AG09309 (cell line): ENCODE measurements at regions not wholly inside any gene's neighbourhood (a gene's known extent, or its start where the extent isn't known, plus 50 kb on each side); places are given as distances from the start of the nearest gene placed in this dataset.
A peak's percentile ranks its signal among the peaks of the same experiment; 100 is the strongest.

ENCODE experiments used
- DNase-seq: peaks from one replicate; pipeline ENCODE4 v3.0.0-alpha.2; 2010; ENCODE audit warnings: low read depth
- H3K4me3 ChIP-seq: 2 replicates; pipeline ENCODE4 v1.5.1; 2011; ENCODE audit warnings: mild to moderate bottlenecking, low read depth, low read length, moderate library complexity; ENCODE audit not compliant: control insufficient read depth
- CTCF ChIP-seq: IDR thresholded peaks from 2 replicates; pipeline ENCODE4 v1.5.1; 2011; ENCODE audit warnings: mild to moderate bottlenecking, low read depth, low read length, inconsistent platforms; ENCODE audit not compliant: insufficient read depth, control insufficient read depth; ENCODE audit errors: missing control alignments

- no peak for DNase-seq
- no peak for TF ChIP-seq CTCF
- no peak overlapping the region for H3K4me3 ChIP-seq
Measured at GRCh38 chr4:71261001-71261400, 77.8 kb upstream of the SLC4A4 start.

GRCh38 chr4:71261633-71262121 lies 77.1 kb upstream of the SLC4A4 start:
- H3K4me3 ChIP-seq = no peak overlapping the region
- no peak for TF ChIP-seq CTCF
- no peak for DNase-seq

GRCh38 chr4:71262161-71262560 lies 76.7 kb upstream of the SLC4A4 start:
- TF ChIP-seq CTCF = no peak
- DNase-seq = peak; percentile 61
- H3K4me3 ChIP-seq = no peak overlapping the region

- no peak overlapping the region for H3K4me3 ChIP-seq
Measured at GRCh38 chr4:71266090-71266794, 72.6 kb upstream of the SLC4A4 start.

GRCh38 chr4:71267244-71267643 lies 71.6 kb upstream of the SLC4A4 start:
- no peak overlapping the region for H3K4me3 ChIP-seq
- DNase-seq = no peak
- TF ChIP-seq CTCF = no peak

More at GRCh38 chr4:71266090-71266794, 72.6 kb upstream of the SLC4A4 start:
- no peak for TF ChIP-seq CTCF
- DNase-seq = peak; percentile 47

- no peak for TF ChIP-seq CTCF
- no peak for DNase-seq
Measured at GRCh38 chr4:71268166-71268565, 70.7 kb upstream of the SLC4A4 start.

More at GRCh38 chr4:71268166-71268565, 70.7 kb upstream of the SLC4A4 start:
- H3K4me3 ChIP-seq = no peak overlapping the region
